ENCODE measurements at regions not wholly inside any gene's neighbourhood (a gene's known extent, or its start where the extent isn't known, plus 50 kb on each side); places are given as distances from the start of the nearest gene placed in this dataset.

- no peak for DNase-seq (ENCODE audit: low read depth, low spot score)
Observed at GRCh38 chr13:89791971-89792630, 1555.4 kb upstream of the MIR17HG start.

- DNase-seq (ENCODE audit: low read depth, low spot score), result no peak
Observed at GRCh38 chr13:89796196-89796595, 1551.3 kb upstream of the MIR17HG start.

- DNase-seq (ENCODE audit: low read depth, low spot score), result no peak
Observed at GRCh38 chr13:89803839-89804238, 1543.6 kb upstream of the MIR17HG start.

- no peak for DNase-seq (ENCODE audit: low read depth, low spot score)
Observed at GRCh38 chr13:89806594-89806993, 1540.9 kb upstream of the MIR17HG start.

- DNase-seq (ENCODE audit: low read depth, low spot score), result no peak
Observed at GRCh38 chr13:89812856-89813255, 1534.6 kb upstream of the MIR17HG start.

- DNase-seq (ENCODE audit: low read depth, low spot score), result no peak
Observed at GRCh38 chr13:89816404-89816803, 1531.1 kb upstream of the MIR17HG start.

- no peak for DNase-seq (ENCODE audit: low read depth, low spot score)
Observed at GRCh38 chr13:89822467-89822866, 1525.0 kb upstream of the MIR17HG start.

- no peak for DNase-seq (ENCODE audit: low read depth, low spot score)
Observed at GRCh38 chr13:89827552-89827951, 1519.9 kb upstream of the MIR17HG start.

GRCh38 chr13:89828506-89828905 is 1519.0 kb upstream of the MIR17HG start:
- DNase-seq (ENCODE audit: low read depth, low spot score), result no peak

- DNase-seq (ENCODE audit: low read depth, low spot score), result no peak
Observed at GRCh38 chr13:89831157-89831556, 1516.3 kb upstream of the MIR17HG start.

GRCh38 chr13:89832827-89833226 is 1514.7 kb upstream of the MIR17HG start:
- DNase-seq (ENCODE audit: low read depth, low spot score), result no peak

GRCh38 chr13:89843621-89844020 is 1503.9 kb upstream of the MIR17HG start:
- no peak for DNase-seq (ENCODE audit: low read depth, low spot score)

- DNase-seq (ENCODE audit: low read depth, low spot score), result no peak
Observed at GRCh38 chr13:89845874-89846273, 1501.6 kb upstream of the MIR17HG start.

GRCh38 chr13:89846926-89847585 is 1500.4 kb upstream of the MIR17HG start:
- DNase-seq (ENCODE audit: low read depth, low spot score), result no peak

GRCh38 chr13:89852570-89852969 is 1494.9 kb upstream of the MIR17HG start:
- DNase-seq (ENCODE audit: low read depth, low spot score), result no peak

- no peak for DNase-seq (ENCODE audit: low read depth, low spot score)
Observed at GRCh38 chr13:89856512-89856911, 1491.0 kb upstream of the MIR17HG start.

- no peak for DNase-seq (ENCODE audit: low read depth, low spot score)
Observed at GRCh38 chr13:89857502-89857901, 1490.0 kb upstream of the MIR17HG start.

GRCh38 chr13:89862011-89862690 is 1485.3 kb upstream of the MIR17HG start:
- no peak for DNase-seq (ENCODE audit: low read depth, low spot score)

- DNase-seq (ENCODE audit: low read depth, low spot score), result no peak
Observed at GRCh38 chr13:89862691-89863036, 1484.8 kb upstream of the MIR17HG start.

- no peak for DNase-seq (ENCODE audit: low read depth, low spot score)
Observed at GRCh38 chr13:89865164-89866064, 1482.1 kb upstream of the MIR17HG start.

GRCh38 chr13:89869312-89869711 is 1478.2 kb upstream of the MIR17HG start:
- DNase-seq (ENCODE audit: low read depth, low spot score), result no peak

GRCh38 chr13:89878904-89879303 is 1468.6 kb upstream of the MIR17HG start:
- no peak for DNase-seq (ENCODE audit: low read depth, low spot score)

Data from activated naive CD8-positive, alpha-beta T cell treated with anti-CD3 and anti-CD28 coated beads, Interleukin-2, amount 50 U/mL, for 16 hours (primary cell).